ENCODE measurements at regions not wholly inside any gene's neighbourhood (a gene's known extent, or its start where the extent isn't known, plus 50 kb on each side); places are given as distances from the start of the nearest gene placed in this dataset.

GRCh38 chr19:29439021-29439420 is 86.8 kb upstream of the VSTM2B start:
- no peak for DNase-seq (ENCODE audit: extremely low spot score, unreplicated experiment)
- no peak for TF ChIP-seq CTCF (IDR thresholded peaks at IDR 0.05)
- H3K9me3 Mint-ChIP-seq (ENCODE audit: unreplicated experiment) = peaks cover 39% of the 10 kb centered on the region
- no peaks in the 10 kb centered on the region for H3K36me3 Mint-ChIP-seq (ENCODE audit: unreplicated experiment)
- no peaks in the 10 kb centered on the region for H3K27me3 Mint-ChIP-seq (ENCODE audit: unreplicated experiment)
- no peak overlapping the region for H3K4me3 Mint-ChIP-seq (ENCODE audit: unreplicated experiment)
- no peaks in the 10 kb centered on the region for H3K4me1 Mint-ChIP-seq (ENCODE audit: unreplicated experiment)
- no peak overlapping the region for H3K27ac Mint-ChIP-seq (ENCODE audit: unreplicated experiment)

- TF ChIP-seq CTCF (IDR thresholded peaks at IDR 0.05) = no peak
- Mint-ChIP-seq H3K27ac (ENCODE audit: unreplicated experiment) (no peak overlapping the region), H3K9me3 (ENCODE audit: unreplicated experiment) (peaks cover 40% of the 10 kb centered on the region), H3K4me1 (ENCODE audit: unreplicated experiment) (no peaks in the 10 kb centered on the region), H3K36me3 (ENCODE audit: unreplicated experiment) (no peaks in the 10 kb centered on the region), H3K27me3 (ENCODE audit: unreplicated experiment) (no peaks in the 10 kb centered on the region), H3K4me3 (ENCODE audit: unreplicated experiment) (no peak overlapping the region)
- no peak for DNase-seq (ENCODE audit: extremely low spot score, unreplicated experiment)
Observed at GRCh38 chr19:29439688-29440550, 85.9 kb upstream of the VSTM2B start.

GRCh38 chr19:29442094-29442493 is 83.7 kb upstream of the VSTM2B start:
- no peak overlapping the region for H3K27ac Mint-ChIP-seq (ENCODE audit: unreplicated experiment)
- no peaks in the 10 kb centered on the region for H3K4me1 Mint-ChIP-seq (ENCODE audit: unreplicated experiment)
- no peak overlapping the region for H3K4me3 Mint-ChIP-seq (ENCODE audit: unreplicated experiment)

GRCh38 chr19:29442910-29443309 is 82.9 kb upstream of the VSTM2B start:
- no peak for DNase-seq (ENCODE audit: extremely low spot score, unreplicated experiment)
- Mint-ChIP-seq H3K4me1 (ENCODE audit: unreplicated experiment) (no peaks in the 10 kb centered on the region), H3K36me3 (ENCODE audit: unreplicated experiment) (no peaks in the 10 kb centered on the region), H3K4me3 (ENCODE audit: unreplicated experiment) (no peak overlapping the region), H3K9me3 (ENCODE audit: unreplicated experiment) (peaks cover 26% of the 10 kb centered on the region), H3K27ac (ENCODE audit: unreplicated experiment) (no peak overlapping the region), H3K27me3 (ENCODE audit: unreplicated experiment) (no peaks in the 10 kb centered on the region)
- TF ChIP-seq CTCF (IDR thresholded peaks at IDR 0.05) = no peak

More at GRCh38 chr19:29442094-29442493, 83.7 kb upstream of the VSTM2B start:
- H3K27me3 Mint-ChIP-seq (ENCODE audit: unreplicated experiment) = no peaks in the 10 kb centered on the region
- TF ChIP-seq CTCF (IDR thresholded peaks at IDR 0.05) = no peak
- no peak for DNase-seq (ENCODE audit: extremely low spot score, unreplicated experiment)
- H3K9me3 Mint-ChIP-seq (ENCODE audit: unreplicated experiment) = peaks cover 34% of the 10 kb centered on the region
- no peaks in the 10 kb centered on the region for H3K36me3 Mint-ChIP-seq (ENCODE audit: unreplicated experiment)

GRCh38 chr19:29445246-29445645 is 80.5 kb upstream of the VSTM2B start:
- Mint-ChIP-seq H3K9me3 (ENCODE audit: unreplicated experiment) (peaks cover 35% of the 10 kb centered on the region), H3K27me3 (ENCODE audit: unreplicated experiment) (no peaks in the 10 kb centered on the region), H3K36me3 (ENCODE audit: unreplicated experiment) (no peaks in the 10 kb centered on the region), H3K4me1 (ENCODE audit: unreplicated experiment) (no peaks in the 10 kb centered on the region), H3K27ac (ENCODE audit: unreplicated experiment) (no peak overlapping the region), H3K4me3 (ENCODE audit: unreplicated experiment) (no peak overlapping the region)
- DNase-seq (ENCODE audit: extremely low spot score, unreplicated experiment) = peak; percentile 10
- no peak for TF ChIP-seq CTCF (IDR thresholded peaks at IDR 0.05)

Measured in osteocyte (in vitro differentiated cells).